ENCODE measurements at regions not wholly inside any gene's neighbourhood (a gene's known extent, or its start where the extent isn't known, plus 50 kb on each side); places are given as distances from the start of the nearest gene placed in this dataset.
A peak's percentile ranks its signal among the peaks of the same experiment; 100 is the strongest.

GRCh38 chrX:150199181-150199580, 163.9 kb upstream of the MAMLD1 start:
- Mint-ChIP-seq H3K4me1 (no peaks in the 10 kb centered on the region), H3K9me3 (no peaks in the 10 kb centered on the region), H3K4me3 (no peak overlapping the region), H3K27ac (no peak overlapping the region), H3K36me3 (no peaks in the 10 kb centered on the region), H3K27me3 (ENCODE audit: low read depth in 2 of 2) (no peaks in the 10 kb centered on the region)
- WGBS (ENCODE audit: insufficient coverage) = 83% methylated on average over 2 of the region's 5 CpGs
- Histone ChIP-seq H3K36me3 (ENCODE audit: control insufficient read depth, insufficient read depth, low read length) (no peaks in the 10 kb centered on the region), H3K4me1 (ENCODE audit: control insufficient read depth, insufficient read depth, low read length) (no peaks in the 10 kb centered on the region), H3K9me3 (ENCODE audit: control insufficient read depth, insufficient read depth, low read length) (no peaks in the 10 kb centered on the region), H3K4me3 (ENCODE audit: low read length) (no peak overlapping the region), H3K27ac (ENCODE audit: low read length) (no peak overlapping the region), H3K27me3 (ENCODE audit: control insufficient read depth, insufficient read depth, low read length) (no peaks in the 10 kb centered on the region)
- intact Hi-C loops (cut with micrococcal nuclease) = no loop called here
- ATAC-seq (no peak), DNase-seq (no peak)
- no peak for TF ChIP-seq CTCF (IDR thresholded peaks at IDR 0.05)

GRCh38 chrX:150199803-150200202, 163.3 kb upstream of the MAMLD1 start:
- ATAC-seq (no peak), DNase-seq (no peak)
- H3K4me1 ChIP-seq (ENCODE audit: control insufficient read depth, insufficient read depth, low read length) = no peaks in the 10 kb centered on the region
- intact Hi-C loops (cut with micrococcal nuclease) = no loop called here
- no peak overlapping the region for H3K27ac ChIP-seq (ENCODE audit: low read length)
- no peaks in the 10 kb centered on the region for H3K27me3 ChIP-seq (ENCODE audit: control insufficient read depth, insufficient read depth, low read length)
- Mint-ChIP-seq H3K27ac (no peak overlapping the region), H3K36me3 (no peaks in the 10 kb centered on the region), H3K4me1 (no peaks in the 10 kb centered on the region), H3K4me3 (no peak overlapping the region), H3K27me3 (ENCODE audit: low read depth in 2 of 2) (no peaks in the 10 kb centered on the region), H3K9me3 (no peaks in the 10 kb centered on the region)
- TF ChIP-seq CTCF (IDR thresholded peaks at IDR 0.05) = no peak
- H3K36me3 ChIP-seq (ENCODE audit: control insufficient read depth, insufficient read depth, low read length) = no peaks in the 10 kb centered on the region
- H3K9me3 ChIP-seq (ENCODE audit: control insufficient read depth, insufficient read depth, low read length) = no peaks in the 10 kb centered on the region
- no peak overlapping the region for H3K4me3 ChIP-seq (ENCODE audit: low read length)
- WGBS (ENCODE audit: insufficient coverage) = 90% methylated on average over 2 of the region's 3 CpGs

GRCh38 chrX:150200361-150200760, 162.8 kb upstream of the MAMLD1 start:
- Mint-ChIP-seq H3K36me3 (no peaks in the 10 kb centered on the region), H3K4me3 (no peak overlapping the region), H3K4me1 (no peaks in the 10 kb centered on the region), H3K27ac (no peak overlapping the region), H3K27me3 (ENCODE audit: low read depth in 2 of 2) (no peaks in the 10 kb centered on the region), H3K9me3 (no peaks in the 10 kb centered on the region)
- no peak for TF ChIP-seq CTCF (IDR thresholded peaks at IDR 0.05)
- ATAC-seq (no peak), DNase-seq (no peak)
- 100% methylated on average over 1 of the region's 2 CpGs for WGBS (ENCODE audit: insufficient coverage)
- Histone ChIP-seq H3K27ac (ENCODE audit: low read length) (no peak overlapping the region), H3K4me3 (ENCODE audit: low read length) (no peak overlapping the region), H3K36me3 (ENCODE audit: control insufficient read depth, insufficient read depth, low read length) (no peaks in the 10 kb centered on the region), H3K9me3 (ENCODE audit: control insufficient read depth, insufficient read depth, low read length) (no peaks in the 10 kb centered on the region), H3K4me1 (ENCODE audit: control insufficient read depth, insufficient read depth, low read length) (no peaks in the 10 kb centered on the region), H3K27me3 (ENCODE audit: control insufficient read depth, insufficient read depth, low read length) (no peaks in the 10 kb centered on the region)
- intact Hi-C loops (cut with micrococcal nuclease) = no loop called here

- H3K4me3 ChIP-seq (ENCODE audit: low read length) = no peak overlapping the region
- no peaks in the 10 kb centered on the region for H3K9me3 Mint-ChIP-seq
- no peaks in the 10 kb centered on the region for H3K36me3 Mint-ChIP-seq
- WGBS (ENCODE audit: insufficient coverage) = 40% methylated on average over 4 of the region's 5 CpGs
- H3K4me3 Mint-ChIP-seq = no peak overlapping the region
- no peaks in the 10 kb centered on the region for H3K4me1 ChIP-seq (ENCODE audit: control insufficient read depth, insufficient read depth, low read length)
- H3K27me3 Mint-ChIP-seq (ENCODE audit: low read depth in 2 of 2) = peaks cover 0 to 3% of the 10 kb centered on the region in 2 donors
- DNase-seq (peak in 1 of 2 donors; percentile 6), ATAC-seq (no peak)
- H3K27ac ChIP-seq (ENCODE audit: low read length) = no peak overlapping the region
- no peak overlapping the region for H3K27ac Mint-ChIP-seq
- intact Hi-C loops (cut with micrococcal nuclease) = no loop called here
- TF ChIP-seq CTCF (IDR thresholded peaks at IDR 0.05) = no peak
- H3K4me1 Mint-ChIP-seq = no peaks in the 10 kb centered on the region
- no peaks in the 10 kb centered on the region for H3K9me3 ChIP-seq (ENCODE audit: control insufficient read depth, insufficient read depth, low read length)
- no peaks in the 10 kb centered on the region for H3K36me3 ChIP-seq (ENCODE audit: control insufficient read depth, insufficient read depth, low read length)
- no peaks in the 10 kb centered on the region for H3K27me3 ChIP-seq (ENCODE audit: control insufficient read depth, insufficient read depth, low read length)
Observed at GRCh38 chrX:150200820-150201287, 162.3 kb upstream of the MAMLD1 start.

Data from natural killer cell (primary cell).